Activated CD4-positive, alpha-beta T cell treated with anti-CD3 and anti-CD28 coated beads, Interleukin-2, amount 10 ng/mL, durations not matched to agents 24 days and 14 days (primary cell): ENCODE measurements at regions not wholly inside any gene's neighbourhood (a gene's known extent, or its start where the extent isn't known, plus 50 kb on each side); places are given as distances from the start of the nearest gene placed in this dataset.
"Not testable (repeated sequence)": the region's sequence is repeated elsewhere in the genome, so short reads cannot be mapped to it uniquely, and the experiment has no call there.

Experiments
- DNase-seq: peaks from one replicate; pipeline ENCODE4 v3.0.0; 2022
- H3K27ac Mint-ChIP-seq: one replicate; pipeline ENCODE4 v1.8.0; 2022; ENCODE audit warnings: mild to moderate bottlenecking, mixed read lengths
- H3K27me3 Mint-ChIP-seq: one replicate; pipeline ENCODE4 v1.8.0; 2022; ENCODE audit warnings: mixed read lengths
- H3K36me3 Mint-ChIP-seq: one replicate; pipeline ENCODE4 v1.8.0; 2022; ENCODE audit warnings: low read depth, mild to moderate bottlenecking, mixed read lengths
- H3K4me1 Mint-ChIP-seq: one replicate; pipeline ENCODE4 v1.8.0; 2021; ENCODE audit warnings: mixed read lengths
- H3K4me3 Mint-ChIP-seq: one replicate; pipeline ENCODE4 v1.8.0; 2022; ENCODE audit warnings: mild to moderate bottlenecking, moderate library complexity, mixed read lengths
- H3K9me3 Mint-ChIP-seq: one replicate; pipeline ENCODE4 v1.8.0; 2021; ENCODE audit warnings: mixed read lengths
- intact Hi-C: fragments of 100-400 bp; cut with micrococcal nuclease; formaldehyde crosslinking; loops from one replicate; pipeline ENCODE4 v1.15.1; 2023

GRCh38 chr3:153221748-153222162 is 59.7 kb downstream of the RAP2B start:
- H3K4me3 Mint-ChIP-seq: peak overlapping the region; percentile 73
- peaks cover 7% of the 10 kb centered on the region for H3K9me3 Mint-ChIP-seq
- intact Hi-C loops: loop anchor here (1.0 to 5.0 kb wide), 3 partner anchors 60 to 406 kb away; no protein-coding TSS in a partner anchor
- H3K4me1 Mint-ChIP-seq: peaks cover 46% of the 10 kb centered on the region
- peaks cover 10% of the 10 kb centered on the region for H3K36me3 Mint-ChIP-seq
- no peaks in the 10 kb centered on the region for H3K27me3 Mint-ChIP-seq
- peak; percentile 93 for DNase-seq
- H3K27ac Mint-ChIP-seq: peak overlapping the region; percentile 97

- peaks cover 10% of the 10 kb centered on the region for H3K4me1 Mint-ChIP-seq
- DNase-seq, H3K4me3 Mint-ChIP-seq: not testable (repeated sequence)
Measured at GRCh38 chr3:153226877-153227276, 64.9 kb downstream of the RAP2B start.

DNA sequence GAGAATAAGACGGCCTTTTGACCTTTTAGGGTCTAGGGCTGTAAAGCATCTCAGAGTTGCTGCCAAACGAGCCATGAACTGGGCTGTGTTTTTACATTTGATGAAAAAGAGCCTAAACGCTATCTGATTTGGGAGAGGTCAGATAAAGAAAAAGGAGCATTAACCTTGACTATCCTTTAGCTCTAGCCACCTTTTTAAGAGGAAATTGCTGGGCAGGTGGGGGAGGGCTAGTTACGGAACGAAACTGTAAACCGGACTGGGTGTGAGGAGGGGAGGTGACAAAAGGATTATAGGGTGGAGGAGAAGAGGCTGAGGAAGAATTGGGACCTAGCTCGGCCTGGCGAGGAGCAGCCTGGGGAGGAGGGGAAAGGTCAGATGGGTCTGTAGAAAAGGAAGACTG is 68.4 kb downstream of the RAP2B start:
- intact Hi-C loops, H3K4me1 Mint-ChIP-seq, H3K4me3 Mint-ChIP-seq, H3K27me3 Mint-ChIP-seq, H3K9me3 Mint-ChIP-seq, H3K36me3 Mint-ChIP-seq, DNase-seq, H3K27ac Mint-ChIP-seq: not testable (repeated sequence)

More at GRCh38 chr3:153226877-153227276, 64.9 kb downstream of the RAP2B start:
- H3K36me3 Mint-ChIP-seq, H3K9me3 Mint-ChIP-seq, intact Hi-C loops, H3K27ac Mint-ChIP-seq, H3K27me3 Mint-ChIP-seq: not testable (repeated sequence)

DNA sequence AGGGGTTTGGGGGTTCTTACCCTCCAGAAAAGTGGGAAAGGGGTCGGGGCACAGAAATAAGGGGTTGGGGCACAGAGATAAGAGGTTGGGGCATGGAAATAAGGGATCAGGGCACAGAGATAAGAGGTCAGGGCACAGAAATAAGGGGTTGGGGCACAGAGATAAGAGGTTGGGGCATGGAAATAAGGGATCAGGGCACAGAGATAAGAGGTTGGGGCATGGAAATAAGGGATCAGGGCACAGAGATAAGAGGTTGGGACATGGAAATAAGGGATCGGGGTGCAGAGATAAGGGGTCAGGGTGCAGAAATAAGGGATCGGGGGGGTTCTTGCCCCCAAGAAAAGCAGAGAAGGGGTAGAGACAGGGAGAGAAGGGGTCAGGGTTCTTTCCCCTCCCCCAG is 69.2 kb downstream of the RAP2B start:
- H3K4me3 Mint-ChIP-seq, DNase-seq, H3K36me3 Mint-ChIP-seq, intact Hi-C loops, H3K4me1 Mint-ChIP-seq, H3K9me3 Mint-ChIP-seq, H3K27me3 Mint-ChIP-seq, H3K27ac Mint-ChIP-seq: not testable (repeated sequence)

GRCh38 chr3:153232050-153232752 is 70.2 kb downstream of the RAP2B start:
- H3K4me3 Mint-ChIP-seq, intact Hi-C loops, H3K27ac Mint-ChIP-seq, H3K4me1 Mint-ChIP-seq, H3K27me3 Mint-ChIP-seq, H3K36me3 Mint-ChIP-seq, DNase-seq, H3K9me3 Mint-ChIP-seq: not testable (repeated sequence)

DNA sequence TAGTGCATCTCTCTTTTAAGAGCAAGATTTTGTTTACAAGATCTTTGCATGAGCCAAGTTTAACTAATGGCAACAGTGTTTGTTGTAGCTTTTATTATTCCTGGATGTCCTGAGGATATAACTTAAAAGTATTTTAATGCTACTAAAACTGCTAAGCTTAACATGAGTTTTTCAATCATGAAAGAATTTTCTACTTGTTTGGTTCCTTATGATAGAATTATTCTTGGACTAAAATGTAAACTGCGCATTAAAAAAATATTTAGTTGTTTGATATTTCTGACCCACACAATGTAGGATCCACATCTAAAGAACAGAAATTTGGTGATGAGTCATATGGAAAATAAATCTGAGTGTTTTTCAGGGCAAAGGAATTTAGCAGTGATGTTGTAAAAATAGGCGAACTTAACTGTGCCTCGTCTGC is 70.8 kb downstream of the RAP2B start:
- no peak overlapping the region for H3K27ac Mint-ChIP-seq
- H3K4me1 Mint-ChIP-seq: peaks cover 5% of the 10 kb centered on the region
- no peak for DNase-seq
- H3K36me3 Mint-ChIP-seq: peaks cover 2% of the 10 kb centered on the region
- no peak overlapping the region for H3K4me3 Mint-ChIP-seq
- H3K9me3 Mint-ChIP-seq: no peaks in the 10 kb centered on the region
- intact Hi-C loops: no loop called here
- no peaks in the 10 kb centered on the region for H3K27me3 Mint-ChIP-seq

- intact Hi-C loops: no loop called here
- no peak for DNase-seq
- Mint-ChIP-seq H3K9me3 (no peaks in the 10 kb centered on the region), H3K27me3 (no peaks in the 10 kb centered on the region), H3K4me1 (peaks cover 5% of the 10 kb centered on the region), H3K4me3 (no peak overlapping the region), H3K27ac (no peak overlapping the region), H3K36me3 (peaks cover 2% of the 10 kb centered on the region)
Measured at GRCh38 chr3:153233986-153234385, 72.0 kb downstream of the RAP2B start.

DNA sequence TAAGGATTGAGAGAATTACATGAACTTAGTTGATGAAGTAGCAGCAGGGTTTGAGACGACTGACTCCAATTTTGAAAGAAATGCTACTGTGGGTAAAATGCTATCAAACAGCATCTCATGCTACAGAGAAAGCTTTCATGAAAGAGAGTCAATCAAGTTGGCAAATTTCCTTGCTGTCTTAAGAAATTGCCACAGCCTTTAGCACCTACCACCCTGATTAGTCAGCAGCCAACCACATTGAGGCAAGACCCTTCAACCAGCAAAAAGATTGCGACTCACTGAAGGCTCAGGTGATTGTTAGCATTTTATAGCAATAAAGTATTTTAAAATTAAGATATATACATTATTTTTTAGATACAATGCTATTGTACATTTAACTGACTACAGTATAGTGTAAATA is 80.9 kb downstream of the RAP2B start:
- peaks cover 3% of the 10 kb centered on the region for H3K27me3 Mint-ChIP-seq
- no peak overlapping the region for H3K27ac Mint-ChIP-seq
- DNase-seq: no peak
- peaks cover 3% of the 10 kb centered on the region for H3K4me1 Mint-ChIP-seq
- H3K9me3 Mint-ChIP-seq: peaks cover 5% of the 10 kb centered on the region
- no peak overlapping the region for H3K4me3 Mint-ChIP-seq
- no peaks in the 10 kb centered on the region for H3K36me3 Mint-ChIP-seq
- intact Hi-C loops: no loop called here

- Mint-ChIP-seq H3K36me3 (no peaks in the 10 kb centered on the region), H3K9me3 (peaks cover 5% of the 10 kb centered on the region), H3K4me1 (peaks cover 4% of the 10 kb centered on the region), H3K27me3 (peaks cover 3% of the 10 kb centered on the region), H3K4me3 (no peak overlapping the region), H3K27ac (no peak overlapping the region)
- no peak for DNase-seq
- intact Hi-C loops: no loop called here
Measured at GRCh38 chr3:153244961-153245360, 82.9 kb downstream of the RAP2B start.

DNA sequence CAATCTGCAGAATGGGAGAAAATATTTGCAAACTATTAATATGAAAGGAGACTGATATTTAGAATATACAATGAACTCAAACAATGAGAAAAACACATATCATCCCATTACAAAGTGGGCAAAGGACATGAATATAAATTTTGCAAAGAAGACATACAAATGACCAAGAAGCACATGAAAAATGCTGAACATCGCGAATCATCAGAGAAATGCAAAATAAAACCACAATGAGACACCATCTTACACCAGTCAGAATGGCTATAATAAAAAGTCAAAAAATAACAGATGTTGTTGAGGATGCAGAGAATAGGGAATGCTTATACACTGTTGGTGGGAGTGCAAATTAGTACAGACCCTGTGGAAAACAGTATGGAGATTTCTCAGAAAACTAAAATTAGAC is 83.6 kb downstream of the RAP2B start:
- no peak overlapping the region for H3K27ac Mint-ChIP-seq
- no peak overlapping the region for H3K4me3 Mint-ChIP-seq
- peaks cover 3% of the 10 kb centered on the region for H3K27me3 Mint-ChIP-seq
- H3K9me3 Mint-ChIP-seq: peaks cover 5% of the 10 kb centered on the region
- no peak for DNase-seq
- peaks cover 4% of the 10 kb centered on the region for H3K4me1 Mint-ChIP-seq
- intact Hi-C loops: no loop called here
- no peaks in the 10 kb centered on the region for H3K36me3 Mint-ChIP-seq

DNA sequence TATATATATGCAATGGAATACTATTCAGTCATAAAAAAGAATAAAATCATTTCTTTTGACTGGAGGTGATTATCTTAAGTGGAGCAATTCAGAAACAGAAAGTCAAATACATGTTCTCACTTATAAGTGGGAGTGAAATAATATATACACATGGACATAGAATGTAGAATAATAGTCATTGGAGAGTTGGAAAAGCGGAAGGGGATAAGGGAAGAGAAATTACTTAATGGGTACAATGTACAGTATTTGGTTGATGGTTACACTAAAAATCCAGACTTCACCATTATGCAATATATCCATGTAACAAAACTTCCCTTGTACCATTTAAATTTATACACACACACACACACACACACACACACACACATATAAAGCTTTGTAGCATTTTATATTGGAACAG is 84.3 kb downstream of the RAP2B start:
- intact Hi-C loops: no loop called here
- DNase-seq: no peak
- Mint-ChIP-seq H3K36me3 (no peaks in the 10 kb centered on the region), H3K4me3 (no peak overlapping the region), H3K27ac (no peak overlapping the region), H3K4me1 (peaks cover 4% of the 10 kb centered on the region), H3K9me3 (peaks cover 6% of the 10 kb centered on the region), H3K27me3 (peaks cover 3% of the 10 kb centered on the region)

DNA sequence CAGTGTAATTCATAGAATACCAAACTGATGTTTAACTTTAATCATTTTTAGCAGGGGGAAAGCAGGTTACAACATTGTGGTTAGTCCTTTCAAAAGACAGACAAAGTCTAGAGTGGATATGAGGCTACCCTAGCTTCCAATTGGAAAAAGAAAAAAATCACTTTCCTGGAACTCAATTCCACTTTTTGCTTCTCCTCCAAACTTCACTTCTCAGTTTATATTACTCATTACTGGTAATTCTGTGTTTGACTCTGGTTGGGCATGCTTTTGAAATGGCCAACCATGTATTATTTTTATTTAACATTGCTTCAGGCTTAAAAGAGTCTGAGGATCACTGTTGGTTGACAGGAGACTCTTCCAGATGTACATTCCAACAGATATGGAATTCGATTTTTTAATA is 84.8 kb downstream of the RAP2B start:
- no peaks in the 10 kb centered on the region for H3K36me3 Mint-ChIP-seq
- intact Hi-C loops: no loop called here
- peaks cover 11% of the 10 kb centered on the region for H3K9me3 Mint-ChIP-seq
- no peak overlapping the region for H3K27ac Mint-ChIP-seq
- peaks cover 4% of the 10 kb centered on the region for H3K4me1 Mint-ChIP-seq
- no peak overlapping the region for H3K4me3 Mint-ChIP-seq
- H3K27me3 Mint-ChIP-seq: peaks cover 3% of the 10 kb centered on the region
- no peak for DNase-seq

- intact Hi-C loops: no loop called here
- H3K9me3 Mint-ChIP-seq: peaks cover 15% of the 10 kb centered on the region
- H3K4me3 Mint-ChIP-seq: no peak overlapping the region
- no peaks in the 10 kb centered on the region for H3K36me3 Mint-ChIP-seq
- H3K4me1 Mint-ChIP-seq: peaks cover 2% of the 10 kb centered on the region
- peaks cover under 1% of the 10 kb centered on the region for H3K27me3 Mint-ChIP-seq
- DNase-seq: no peak
- H3K27ac Mint-ChIP-seq: no peak overlapping the region
Measured at GRCh38 chr3:153247331-153248330, 85.6 kb downstream of the RAP2B start.

- H3K36me3 Mint-ChIP-seq, H3K4me3 Mint-ChIP-seq, H3K4me1 Mint-ChIP-seq, intact Hi-C loops, H3K27ac Mint-ChIP-seq, H3K27me3 Mint-ChIP-seq, DNase-seq: not testable (repeated sequence)
- peaks cover 15% of the 10 kb centered on the region for H3K9me3 Mint-ChIP-seq
Measured at GRCh38 chr3:153248835-153249234, 86.8 kb downstream of the RAP2B start.
